Esophagus muscularis mucosa (tissue), 4 donors: ENCODE measurements at regions not wholly inside any gene's neighbourhood (a gene's known extent, or its start where the extent isn't known, plus 50 kb on each side); places are given as distances from the start of the nearest gene placed in this dataset.

ENCODE experiments used
- DNase-seq: peaks from one replicate; pipeline ENCODE4 v3.0.0-alpha.2; 2017; ENCODE audit errors: extremely low spot score
- H3K27ac ChIP-seq, 4 donors: fragments of 200-600 bp; sonication (generic); replicated peaks in 1 of 4; 1 replicate in 3 of 4; 2 replicates in 1 of 4; pipeline ENCODE4 v1.5.1; 2016 to 2019; ENCODE audit warnings: mild to moderate bottlenecking in 1 of 4
- H3K27me3 ChIP-seq, 4 donors: fragments of 200-600 bp; sonication (generic); one replicate each; pipeline versions ENCODE4 v1.5.1 to v1.6.0; 2016 to 2019
- H3K36me3 ChIP-seq, 4 donors: fragments of 200-600 bp; sonication (generic); one replicate each; pipeline ENCODE4 v1.5.1; 2016 to 2019
- H3K4me1 ChIP-seq, 4 donors: fragments of 200-600 bp; sonication (generic); one replicate each; pipeline ENCODE4 v1.5.1; 2016 to 2019
- H3K4me3 ChIP-seq, 4 donors: fragments of 200-600 bp; sonication (generic); 1 replicate in 2 of 4; 2 replicates in 2 of 4; pipeline ENCODE4 v1.5.1; 2016 to 2019; ENCODE audit warnings: mild to moderate bottlenecking in 4 of 4, moderate library complexity in 1 of 4
- H3K9me3 ChIP-seq, 4 donors: fragments of 200-600 bp; sonication (generic); 1 replicate in 3 of 4; 2 replicates in 1 of 4; pipeline ENCODE4 v1.5.1; 2016 to 2019
- CTCF ChIP-seq, 3 experiments: fragments of 200-600 bp in 2 of 3; fragments of 450-650 bp in 1 of 3; sonication (generic) in 2 of 3; IDR thresholded peaks; one replicate each; pipeline ENCODE4 v1.5.1; 2017 to 2019; ENCODE audit warnings: antibody characterized with exemption in 3 of 3, mild to moderate bottlenecking in 2 of 3, moderate library complexity in 1 of 3
- EP300 ChIP-seq: sonication (generic); formaldehyde crosslinking; IDR thresholded peaks from one replicate; pipeline ENCODE4 v1.6.1; 2017; ENCODE audit warnings: antibody characterized with exemption
- POLR2A ChIP-seq: fragments of 450-650 bp; IDR thresholded peaks from one replicate; pipeline ENCODE4 v1.6.1; 2017; ENCODE audit warnings: antibody characterized with exemption, moderate library complexity, mild to moderate bottlenecking, low read depth
- POLR2AphosphoS5 ChIP-seq, 2 donors: sonication (generic); formaldehyde crosslinking; IDR thresholded peaks; one replicate each; pipeline ENCODE4 v1.6.1; 2017; ENCODE audit warnings: antibody characterized with exemption in 2 of 2
- WGBS: methylation state at CpG from one replicate; pipeline ENCODE4 v1.1.5; 2018; 5-methylcytosine and 5-hydroxymethylcytosine counted together
- intact Hi-C: fragments of 100-400 bp; cut with DNase I; formaldehyde crosslinking; loops from one replicate; pipeline ENCODE4 v1.15.1; 2023

GRCh38 chr5:24904981-24905517 is 260.3 kb upstream of the CDH10 start:
- H3K27ac ChIP-seq: no peak overlapping the region
- no peaks in the 10 kb centered on the region for H3K36me3 ChIP-seq
- 70% methylated on average over 2 of the region's 2 CpGs for WGBS
- H3K4me3 ChIP-seq: no peak overlapping the region
- TF ChIP-seq POLR2A (no peak), CTCF (IDR thresholded peaks at IDR 0.05) (no peak), POLR2AphosphoS5 (IDR thresholded peaks at IDR 0.05) (no peak)
- no peak for DNase-seq
- no peaks in the 10 kb centered on the region for H3K4me1 ChIP-seq
- no peaks in the 10 kb centered on the region for H3K9me3 ChIP-seq
- intact Hi-C loops: no loop called here
- no peaks in the 10 kb centered on the region for H3K27me3 ChIP-seq

- Histone ChIP-seq H3K9me3 (no peaks in the 10 kb centered on the region), H3K4me1 (no peaks in the 10 kb centered on the region), H3K36me3 (no peaks in the 10 kb centered on the region), H3K27ac (no peak overlapping the region), H3K27me3 (no peaks in the 10 kb centered on the region), H3K4me3 (no peak overlapping the region)
- intact Hi-C loops: no loop called here
- no peak for DNase-seq
- 74% methylated on average over 2 of the region's 2 CpGs for WGBS
- TF ChIP-seq POLR2AphosphoS5 (IDR thresholded peaks at IDR 0.05): no peak
Observed at GRCh38 chr5:24899180-24899579, 254.4 kb upstream of the CDH10 start.

DNA sequence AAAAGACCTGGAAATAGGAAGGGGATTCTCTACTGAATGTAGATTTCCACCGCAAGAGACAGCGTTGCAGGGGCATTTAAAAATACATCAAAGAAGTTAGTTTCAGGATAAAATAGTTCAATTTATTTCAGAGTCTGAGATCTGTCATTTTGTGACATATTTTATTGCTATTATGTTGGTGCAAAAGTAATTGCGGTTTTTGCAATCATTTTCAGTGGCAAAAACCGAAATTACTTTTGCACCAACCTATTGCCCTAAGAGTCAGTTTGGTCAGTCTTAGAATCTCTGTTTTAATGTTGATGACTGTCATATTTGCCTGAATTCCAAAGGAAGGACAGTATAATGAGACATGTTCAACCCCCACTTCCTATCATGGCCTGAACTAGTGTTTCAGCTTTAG is 219.5 kb upstream of the CDH10 start:
- no peak for DNase-seq
- Histone ChIP-seq H3K27ac (no peak overlapping the region), H3K4me3 (no peak overlapping the region), H3K9me3 (no peaks in the 10 kb centered on the region), H3K27me3 (no peaks in the 10 kb centered on the region), H3K36me3 (no peaks in the 10 kb centered on the region), H3K4me1 (no peaks in the 10 kb centered on the region)
- 84% methylated on average over 4 of the region's 4 CpGs for WGBS
- intact Hi-C loops: no loop called here
- no peak for TF ChIP-seq EP300
- TF ChIP-seq CTCF (IDR thresholded peaks at IDR 0.05): no peak
- TF ChIP-seq POLR2A: no peak
- TF ChIP-seq POLR2AphosphoS5 (IDR thresholded peaks at IDR 0.05): no peak

- TF ChIP-seq CTCF (IDR thresholded peaks at IDR 0.05) (no peak), EP300 (no peak), POLR2AphosphoS5 (IDR thresholded peaks at IDR 0.05) (no peak), POLR2A (no peak)
- Histone ChIP-seq H3K4me3 (no peak overlapping the region), H3K36me3 (no peaks in the 10 kb centered on the region), H3K27ac (no peak overlapping the region), H3K9me3 (no peaks in the 10 kb centered on the region), H3K27me3 (no peaks in the 10 kb centered on the region), H3K4me1 (no peaks in the 10 kb centered on the region)
- intact Hi-C loops: no loop called here
- DNase-seq: no peak
- WGBS: 39% methylated on average over 3 of the region's 3 CpGs
Observed at GRCh38 chr5:24862117-24862516, 217.3 kb upstream of the CDH10 start.

DNA sequence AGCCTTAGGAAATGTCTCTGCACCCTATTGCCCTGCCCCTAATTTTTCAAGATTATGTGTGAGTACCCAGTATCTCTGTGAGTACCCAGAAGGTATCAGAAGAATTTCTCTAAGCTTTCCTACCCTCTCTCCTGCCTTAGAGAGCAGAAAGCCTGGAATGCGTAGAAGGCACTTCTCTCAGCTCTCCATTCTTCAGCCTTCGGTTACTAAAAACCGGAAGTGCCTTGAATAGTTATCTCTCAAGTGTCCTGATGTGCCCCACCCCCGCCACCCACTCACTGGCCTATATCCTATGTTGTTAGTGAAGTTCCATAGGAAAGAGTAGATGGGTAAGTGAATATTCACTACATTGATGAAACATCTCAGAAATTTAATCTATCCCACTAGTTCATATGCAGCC is 210.7 kb upstream of the CDH10 start:
- no peaks in the 10 kb centered on the region for H3K9me3 ChIP-seq
- H3K4me3 ChIP-seq: no peak overlapping the region
- H3K27me3 ChIP-seq: no peaks in the 10 kb centered on the region
- TF ChIP-seq EP300 (no peak), POLR2A (no peak), CTCF (IDR thresholded peaks at IDR 0.05) (no peak), POLR2AphosphoS5 (IDR thresholded peaks at IDR 0.05) (no peak)
- H3K36me3 ChIP-seq: no peaks in the 10 kb centered on the region
- no peak overlapping the region for H3K27ac ChIP-seq
- no peak for DNase-seq
- intact Hi-C loops: no loop called here
- WGBS: 74% methylated on average over 4 of the region's 4 CpGs
- H3K4me1 ChIP-seq: no peaks in the 10 kb centered on the region
